Fibroblast of lung (primary cell): ENCODE measurements at regions not wholly inside any gene's neighbourhood (a gene's known extent, or its start where the extent isn't known, plus 50 kb on each side); places are given as distances from the start of the nearest gene placed in this dataset.
"Not testable (repeated sequence)": the region's sequence is repeated elsewhere in the genome, so short reads cannot be mapped to it uniquely, and the experiment has no call there.

Experiments used
- DNase-seq, 2 donors: peaks; one replicate each; pipeline versions ENCODE4 v3.0.0 to v3.0.0-alpha.2; 2010; ENCODE audit warnings: low read depth in 2 of 2
- H2AFZ ChIP-seq: 2 replicates; pipeline ENCODE4 v1.5.1; 2012; ENCODE audit warnings: low read length, control low read depth, inconsistent platforms
- H3K27ac ChIP-seq: 2 replicates; pipeline ENCODE4 v1.5.1; 2011; ENCODE audit warnings: low read length, control low read depth; ENCODE audit not compliant: insufficient read depth
- H3K27me3 ChIP-seq: 2 replicates; pipeline ENCODE4 v1.5.1; 2011; ENCODE audit warnings: mild to moderate bottlenecking, low read length; ENCODE audit not compliant: control insufficient read depth, insufficient read depth
- H3K36me3 ChIP-seq: 2 replicates; pipeline ENCODE4 v1.5.1; 2011; ENCODE audit warnings: low read length; ENCODE audit not compliant: control insufficient read depth, insufficient read depth
- H3K4me1 ChIP-seq: 2 replicates; pipeline ENCODE4 v1.5.1; 2011; ENCODE audit warnings: low read length; ENCODE audit not compliant: control insufficient read depth, insufficient read depth; ENCODE audit errors: extremely low read depth
- H3K4me2 ChIP-seq: 2 replicates; pipeline ENCODE4 v1.5.1; 2011; ENCODE audit warnings: low read length, control low read depth; ENCODE audit not compliant: insufficient read depth; ENCODE audit errors: extremely low read depth
- H3K4me3 ChIP-seq, 4 experiments: fragments of 200-600 bp in 1 of 4; sonication (generic) in 1 of 4; replicated peaks in 1 of 4; 2 replicates each; pipeline ENCODE4 v1.5.1; 2011 to 2016; ENCODE audit warnings: low read length in 4 of 4, low read depth in 3 of 4, mild to moderate bottlenecking in 3 of 4, control low read depth in 2 of 4, inconsistent platforms in 1 of 4, mixed read lengths in 1 of 4; ENCODE audit not compliant: insufficient read depth in 1 of 4; ENCODE audit errors: control extremely low read depth in 1 of 4
- H3K79me2 ChIP-seq: 2 replicates; pipeline ENCODE4 v1.5.1; 2012; ENCODE audit warnings: mild to moderate bottlenecking, low read length, inconsistent platforms; ENCODE audit not compliant: control insufficient read depth, insufficient read depth
- H3K9ac ChIP-seq: 2 replicates; pipeline ENCODE4 v1.5.1; 2011; ENCODE audit warnings: mild to moderate bottlenecking, low read length, control low read depth; ENCODE audit not compliant: insufficient read depth
- H3K9me3 ChIP-seq: 2 replicates; pipeline ENCODE4 v1.5.1; 2012; ENCODE audit warnings: low read depth, low read length; ENCODE audit not compliant: control insufficient read depth, insufficient read depth
- H4K20me1 ChIP-seq: 2 replicates; pipeline ENCODE4 v1.5.1; 2011; ENCODE audit warnings: low read length; ENCODE audit not compliant: control insufficient read depth, insufficient read depth; ENCODE audit errors: extremely low read depth
- CTCF ChIP-seq, 2 donors: IDR thresholded peaks in 1 of 2; conservative IDR thresholded peaks in 1 of 2; 1 replicate in 1 of 2; 2 replicates in 1 of 2; pipeline ENCODE4 v1.5.1; 2011 to 2012; ENCODE audit warnings: low read length in 2 of 2, control low read depth in 1 of 2, inconsistent platforms in 1 of 2, low read depth in 1 of 2, mild to moderate bottlenecking in 1 of 2
- EZH2 ChIP-seq: IDR thresholded peaks from 2 replicates; pipeline ENCODE4 v1.5.1; 2012; ENCODE audit warnings: low read length, control low read depth, mild to moderate bottlenecking; ENCODE audit errors: missing control alignments

- H3K4me3 ChIP-seq = no peak overlapping the region
- H3K9ac ChIP-seq = no peak overlapping the region
- no peaks in the 10 kb centered on the region for H4K20me1 ChIP-seq
- TF ChIP-seq EZH2 (no peak), CTCF (conservative IDR thresholded peaks at IDR 0.05 in 1 of 2, IDR thresholded peaks at IDR 0.05 in 1 of 2; ENCODE audit: low read depth in 1 of 2, low read length in 2 of 2) (no peak)
- H3K9me3 ChIP-seq = no peaks in the 10 kb centered on the region
- peaks cover 3% of the 10 kb centered on the region for H3K4me1 ChIP-seq
- no peak for DNase-seq
- H2AFZ ChIP-seq = no peak overlapping the region
- no peaks in the 10 kb centered on the region for H3K36me3 ChIP-seq
- no peak overlapping the region for H3K27ac ChIP-seq
- H3K4me2 ChIP-seq = no peak overlapping the region
- H3K27me3 ChIP-seq = no peaks in the 10 kb centered on the region
- H3K79me2 ChIP-seq = no peaks in the 10 kb centered on the region
These were observed 454.0 kb upstream of the RGMB start for GRCh38 chr5:98319299-98320011.

GRCh38 chr5:98320343-98320742, 453.1 kb upstream of the RGMB start:
- Histone ChIP-seq H3K27me3 (no peaks in the 10 kb centered on the region), H3K4me3 (no peak overlapping the region), H2AFZ (peak overlapping the region; percentile 47), H3K9ac (no peak overlapping the region), H4K20me1 (no peaks in the 10 kb centered on the region), H3K9me3 (no peaks in the 10 kb centered on the region), H3K27ac (no peak overlapping the region), H3K79me2 (no peaks in the 10 kb centered on the region), H3K4me1 (no peaks in the 10 kb centered on the region), H3K36me3 (no peaks in the 10 kb centered on the region), H3K4me2 (no peak overlapping the region)
- no peak for DNase-seq
- no peak for TF ChIP-seq EZH2
- no peak for TF ChIP-seq CTCF (conservative IDR thresholded peaks at IDR 0.05 in 1 of 2, IDR thresholded peaks at IDR 0.05 in 1 of 2; ENCODE audit: low read depth in 1 of 2, low read length in 2 of 2)

DNA sequence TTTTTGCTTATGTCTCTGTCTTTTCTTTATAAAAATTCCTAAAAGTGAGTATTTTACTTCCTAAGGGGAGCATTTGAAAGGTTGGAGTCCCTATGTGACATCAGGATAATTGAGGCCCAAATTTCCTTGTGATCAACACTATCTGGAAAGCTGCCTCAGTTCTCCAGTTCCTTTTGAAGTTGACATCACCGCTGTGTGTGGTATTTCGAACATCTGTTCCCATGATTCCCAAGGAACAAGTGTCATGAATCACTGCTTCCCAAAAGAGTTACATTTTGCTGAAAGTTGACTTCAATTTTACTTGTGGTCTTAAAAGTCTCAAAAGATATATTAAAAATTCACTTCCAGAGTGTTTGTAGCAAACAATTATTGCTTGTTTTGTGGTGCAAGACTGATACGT, 452.1 kb upstream of the RGMB start:
- no peaks in the 10 kb centered on the region for H3K4me1 ChIP-seq
- H3K4me2 ChIP-seq = no peak overlapping the region
- H3K27me3 ChIP-seq = no peaks in the 10 kb centered on the region
- no peak for TF ChIP-seq EZH2
- no peak for TF ChIP-seq CTCF (conservative IDR thresholded peaks at IDR 0.05 in 1 of 2, IDR thresholded peaks at IDR 0.05 in 1 of 2; ENCODE audit: low read depth in 1 of 2, low read length in 2 of 2)
- H3K9me3 ChIP-seq = no peaks in the 10 kb centered on the region
- no peaks in the 10 kb centered on the region for H4K20me1 ChIP-seq
- no peak overlapping the region for H3K27ac ChIP-seq
- no peaks in the 10 kb centered on the region for H3K36me3 ChIP-seq
- no peak overlapping the region for H2AFZ ChIP-seq
- no peak for DNase-seq
- no peaks in the 10 kb centered on the region for H3K79me2 ChIP-seq
- H3K4me3 ChIP-seq = no peak overlapping the region
- no peak overlapping the region for H3K9ac ChIP-seq

GRCh38 chr5:98325187-98325586, 448.3 kb upstream of the RGMB start:
- H2AFZ ChIP-seq, DNase-seq, H3K9ac ChIP-seq, H3K36me3 ChIP-seq, H3K27ac ChIP-seq, H3K9me3 ChIP-seq, H3K79me2 ChIP-seq, H3K4me3 ChIP-seq, H3K4me2 ChIP-seq, H3K4me1 ChIP-seq, H3K27me3 ChIP-seq, H4K20me1 ChIP-seq: not testable (repeated sequence)
